ENCODE measurements at regions not wholly inside any gene's neighbourhood (a gene's known extent, or its start where the extent isn't known, plus 50 kb on each side); places are given as distances from the start of the nearest gene placed in this dataset.

DNA sequence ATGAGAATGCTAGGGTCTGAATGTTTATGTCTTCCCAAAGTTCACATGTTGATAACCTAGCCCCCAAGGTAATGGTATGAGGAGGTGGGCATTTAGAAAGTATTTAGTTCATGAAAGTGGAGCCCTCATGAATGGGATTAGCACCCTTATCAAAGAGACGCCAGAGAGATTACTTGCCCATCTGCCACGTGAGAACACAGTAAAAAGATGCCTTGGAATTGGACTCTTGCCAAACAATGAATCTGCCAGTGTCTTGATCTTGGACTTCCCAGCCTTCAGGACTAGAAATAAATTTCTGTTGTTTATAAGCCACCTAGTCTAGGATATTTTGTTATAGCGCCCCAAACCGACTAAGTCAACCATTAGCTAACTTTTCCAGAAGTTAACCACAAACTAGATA, 92.0 kb upstream of the SLC38A4 start:
- FAIRE-seq (no peak), DNase-seq (no peak)
- no peaks in the 10 kb centered on the region for H3K27me3 ChIP-seq (ENCODE audit: control insufficient read depth in 3 of 3, insufficient read depth in 3 of 3, low read length in 3 of 3)
- no peaks in the 10 kb centered on the region for H3K4me1 ChIP-seq (ENCODE audit: control insufficient read depth in 3 of 3, insufficient read depth in 2 of 3, low read depth in 1 of 3, low read length in 2 of 3)
- no peaks in the 10 kb centered on the region for H3K9me3 ChIP-seq (ENCODE audit: control insufficient read depth in 2 of 2, insufficient read depth in 1 of 2, low read depth in 1 of 2, low read length in 1 of 2)
- H3K4me3 ChIP-seq (ENCODE audit: low read depth in 1 of 3, low read length in 3 of 3): no peak overlapping the region
- 44 to 66% (median 59%) methylated on average over 4 of the region's 4 CpGs for WGBS, 3 donors
- no peaks in the 10 kb centered on the region for H3K36me3 ChIP-seq (ENCODE audit: control insufficient read depth in 3 of 3, insufficient read depth in 2 of 3, low read depth in 1 of 3, low read length in 3 of 3)
- no peak overlapping the region for H3K27ac ChIP-seq (ENCODE audit: low read depth in 1 of 3, low read length in 2 of 3)

DNA sequence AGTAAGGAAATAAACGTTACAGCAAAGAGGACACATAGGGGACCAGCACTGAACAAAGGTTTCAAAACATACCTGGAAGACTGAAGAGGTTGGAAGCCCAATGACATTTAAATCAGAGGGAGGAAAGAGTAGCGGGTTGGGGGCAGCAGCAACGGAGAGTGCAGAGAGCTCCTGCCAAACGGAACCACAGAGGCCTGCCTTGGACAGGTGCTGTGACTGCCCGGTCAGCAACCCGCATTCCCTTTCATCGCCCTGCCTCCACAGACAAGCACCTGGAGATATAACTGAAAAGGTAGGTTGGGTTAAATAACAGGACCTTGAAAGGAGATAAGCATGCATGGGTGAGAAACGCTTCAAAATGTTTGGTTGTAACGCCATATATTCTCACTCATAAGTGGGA, 92.8 kb upstream of the SLC38A4 start:
- H3K27ac ChIP-seq (ENCODE audit: low read depth in 1 of 3, low read length in 2 of 3): no peak overlapping the region
- no peaks in the 10 kb centered on the region for H3K9me3 ChIP-seq (ENCODE audit: control insufficient read depth in 2 of 2, insufficient read depth in 1 of 2, low read depth in 1 of 2, low read length in 1 of 2)
- H3K4me1 ChIP-seq (ENCODE audit: control insufficient read depth in 3 of 3, insufficient read depth in 2 of 3, low read depth in 1 of 3, low read length in 2 of 3): no peaks in the 10 kb centered on the region
- FAIRE-seq: no peak
- no peaks in the 10 kb centered on the region for H3K27me3 ChIP-seq (ENCODE audit: control insufficient read depth in 3 of 3, insufficient read depth in 3 of 3, low read length in 3 of 3)
- H3K36me3 ChIP-seq (ENCODE audit: control insufficient read depth in 3 of 3, insufficient read depth in 2 of 3, low read depth in 1 of 3, low read length in 3 of 3): no peaks in the 10 kb centered on the region
- 85 to 92% (median 86%) methylated on average over 9 of the region's 9 CpGs for WGBS, 3 donors
- H3K4me3 ChIP-seq (ENCODE audit: low read depth in 1 of 3, low read length in 3 of 3): no peak overlapping the region
- no peak for DNase-seq

- Histone ChIP-seq H3K4me3 (ENCODE audit: low read depth in 1 of 3, low read length in 3 of 3) (no peak overlapping the region), H3K27me3 (ENCODE audit: control insufficient read depth in 3 of 3, insufficient read depth in 3 of 3, low read length in 3 of 3) (no peaks in the 10 kb centered on the region), H3K4me1 (ENCODE audit: control insufficient read depth in 3 of 3, insufficient read depth in 2 of 3, low read depth in 1 of 3, low read length in 2 of 3) (no peaks in the 10 kb centered on the region), H3K9me3 (ENCODE audit: control insufficient read depth in 2 of 2, insufficient read depth in 1 of 2, low read depth in 1 of 2, low read length in 1 of 2) (no peaks in the 10 kb centered on the region), H3K36me3 (ENCODE audit: control insufficient read depth in 3 of 3, insufficient read depth in 2 of 3, low read depth in 1 of 3, low read length in 3 of 3) (no peaks in the 10 kb centered on the region), H3K27ac (ENCODE audit: low read depth in 1 of 3, low read length in 2 of 3) (peak overlapping the region in 1 of 3 donors; percentile 4)
- 64 to 69% (median 69%) methylated on average over 9 of the region's 9 CpGs for WGBS, 3 donors
- FAIRE-seq: no peak
- no peak for DNase-seq
These were observed 94.0 kb upstream of the SLC38A4 start for GRCh38 chr12:46919666-46920400.

DNA sequence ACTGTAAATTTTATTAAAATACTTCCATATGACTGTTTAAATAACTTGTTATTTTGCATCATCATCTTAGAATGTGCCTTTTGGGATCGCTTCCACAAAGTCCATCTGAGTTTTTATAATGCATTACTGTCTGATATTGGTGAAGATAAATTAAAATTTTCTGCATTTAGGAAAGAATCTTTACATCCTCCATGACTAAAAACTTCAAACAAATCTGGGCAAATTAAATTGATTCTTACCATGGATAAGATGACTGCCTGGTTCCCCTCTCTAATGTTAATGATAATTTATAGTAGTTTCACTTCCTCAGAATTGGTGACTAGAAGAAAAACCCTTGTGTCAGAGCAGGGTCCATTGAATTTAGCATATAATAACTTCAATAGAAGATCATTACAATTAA, 94.7 kb upstream of the SLC38A4 start:
- DNase-seq (no peak), FAIRE-seq (no peak)
- Histone ChIP-seq H3K4me3 (ENCODE audit: low read depth in 1 of 3, low read length in 3 of 3) (no peak overlapping the region), H3K9me3 (ENCODE audit: control insufficient read depth in 2 of 2, insufficient read depth in 1 of 2, low read depth in 1 of 2, low read length in 1 of 2) (no peaks in the 10 kb centered on the region), H3K4me1 (ENCODE audit: control insufficient read depth in 3 of 3, insufficient read depth in 2 of 3, low read depth in 1 of 3, low read length in 2 of 3) (no peaks in the 10 kb centered on the region), H3K27ac (ENCODE audit: low read depth in 1 of 3, low read length in 2 of 3) (no peak overlapping the region), H3K27me3 (ENCODE audit: control insufficient read depth in 3 of 3, insufficient read depth in 3 of 3, low read length in 3 of 3) (no peaks in the 10 kb centered on the region), H3K36me3 (ENCODE audit: control insufficient read depth in 3 of 3, insufficient read depth in 2 of 3, low read depth in 1 of 3, low read length in 3 of 3) (no peaks in the 10 kb centered on the region)
- 80 to 95% (median 93%) methylated on average over 1 of the region's 1 CpG for WGBS, 3 donors

- H3K36me3 ChIP-seq (ENCODE audit: control insufficient read depth in 3 of 3, insufficient read depth in 2 of 3, low read depth in 1 of 3, low read length in 3 of 3): no peaks in the 10 kb centered on the region
- 73 to 81% (median 75%) methylated on average over 3 of the region's 3 CpGs for WGBS, 3 donors
- H3K27me3 ChIP-seq (ENCODE audit: control insufficient read depth in 3 of 3, insufficient read depth in 3 of 3, low read length in 3 of 3): no peaks in the 10 kb centered on the region
- no peak for DNase-seq
- H3K4me1 ChIP-seq (ENCODE audit: control insufficient read depth in 3 of 3, insufficient read depth in 2 of 3, low read depth in 1 of 3, low read length in 2 of 3): no peaks in the 10 kb centered on the region
- H3K27ac ChIP-seq (ENCODE audit: low read depth in 1 of 3, low read length in 2 of 3): no peak overlapping the region
- no peak overlapping the region for H3K4me3 ChIP-seq (ENCODE audit: low read depth in 1 of 3, low read length in 3 of 3)
- no peak for FAIRE-seq
- H3K9me3 ChIP-seq (ENCODE audit: control insufficient read depth in 2 of 2, insufficient read depth in 1 of 2, low read depth in 1 of 2, low read length in 1 of 2): no peaks in the 10 kb centered on the region
These were observed 95.4 kb upstream of the SLC38A4 start for GRCh38 chr12:46921048-46921763.

GRCh38 chr12:46921764-46922133, 96.0 kb upstream of the SLC38A4 start:
- FAIRE-seq (no peak), DNase-seq (no peak)
- Histone ChIP-seq H3K27ac (ENCODE audit: low read depth in 1 of 3, low read length in 2 of 3) (no peak overlapping the region), H3K4me1 (ENCODE audit: control insufficient read depth in 3 of 3, insufficient read depth in 2 of 3, low read depth in 1 of 3, low read length in 2 of 3) (no peaks in the 10 kb centered on the region), H3K9me3 (ENCODE audit: control insufficient read depth in 2 of 2, insufficient read depth in 1 of 2, low read depth in 1 of 2, low read length in 1 of 2) (no peaks in the 10 kb centered on the region), H3K36me3 (ENCODE audit: control insufficient read depth in 3 of 3, insufficient read depth in 2 of 3, low read depth in 1 of 3, low read length in 3 of 3) (no peaks in the 10 kb centered on the region), H3K4me3 (ENCODE audit: low read depth in 1 of 3, low read length in 3 of 3) (no peak overlapping the region), H3K27me3 (ENCODE audit: control insufficient read depth in 3 of 3, insufficient read depth in 3 of 3, low read length in 3 of 3) (no peaks in the 10 kb centered on the region)
- 59 to 67% (median 60%) methylated on average over 1 of the region's 1 CpG for whole genome bisulfite sequencing, 3 donors

DNA sequence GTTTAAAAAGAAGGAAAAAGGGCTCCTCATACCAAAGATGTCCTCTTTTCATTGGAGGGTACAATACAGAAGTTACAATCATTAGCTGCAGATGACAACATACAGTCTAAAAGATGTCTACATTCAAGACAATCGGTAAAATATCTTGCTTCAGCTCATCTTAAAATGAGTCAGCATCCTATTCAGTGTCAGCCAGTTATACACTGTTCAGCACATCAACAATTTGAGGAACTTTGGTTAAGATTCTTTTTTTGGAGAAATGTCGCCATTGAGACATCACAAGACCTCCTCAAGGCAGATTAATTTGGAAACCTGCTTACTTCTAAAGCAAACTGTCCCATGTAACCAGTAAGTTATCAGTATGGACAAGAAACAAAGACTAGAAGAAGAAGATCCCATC, 100.7 kb upstream of the SLC38A4 start:
- Histone ChIP-seq H3K36me3 (ENCODE audit: control insufficient read depth in 3 of 3, insufficient read depth in 2 of 3, low read depth in 1 of 3, low read length in 3 of 3) (no peaks in the 10 kb centered on the region), H3K4me3 (ENCODE audit: low read depth in 1 of 3, low read length in 3 of 3) (no peak overlapping the region), H3K27me3 (ENCODE audit: control insufficient read depth in 3 of 3, insufficient read depth in 3 of 3, low read length in 3 of 3) (no peaks in the 10 kb centered on the region), H3K9me3 (ENCODE audit: control insufficient read depth in 2 of 2, insufficient read depth in 1 of 2, low read depth in 1 of 2, low read length in 1 of 2) (no peaks in the 10 kb centered on the region), H3K27ac (ENCODE audit: low read depth in 1 of 3, low read length in 2 of 3) (no peak overlapping the region), H3K4me1 (ENCODE audit: control insufficient read depth in 3 of 3, insufficient read depth in 2 of 3, low read depth in 1 of 3, low read length in 2 of 3) (no peaks in the 10 kb centered on the region)
- 47 to 60% (median 58%) methylated on average over 2 of the region's 2 CpGs for WGBS, 3 donors
- no peak for FAIRE-seq
- DNase-seq: no peak

DNA sequence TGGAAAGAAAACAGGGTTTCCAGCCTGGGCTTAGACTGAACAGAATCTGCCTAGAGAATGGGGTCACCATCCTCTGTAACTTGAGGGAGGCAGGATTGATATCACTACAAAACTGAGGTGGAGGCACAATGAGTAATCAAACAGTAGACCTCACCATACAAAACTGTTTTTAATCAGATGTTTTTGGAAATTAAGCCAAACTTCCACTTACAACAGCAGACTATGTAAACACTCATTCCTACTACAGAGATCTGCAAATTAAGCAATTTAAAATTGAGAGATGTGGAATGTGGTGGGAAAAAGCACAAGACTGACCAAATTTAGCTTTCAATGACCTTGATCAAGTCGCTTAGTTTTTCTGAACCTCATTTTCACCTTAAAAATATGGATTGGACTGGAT, 104.3 kb upstream of the SLC38A4 start:
- WGBS, 3 donors: 60 to 66% (median 62%) methylated on average over 1 of the region's 1 CpG
- H3K36me3 ChIP-seq (ENCODE audit: control insufficient read depth in 3 of 3, insufficient read depth in 2 of 3, low read depth in 1 of 3, low read length in 3 of 3): no peaks in the 10 kb centered on the region
- no peaks in the 10 kb centered on the region for H3K4me1 ChIP-seq (ENCODE audit: control insufficient read depth in 3 of 3, insufficient read depth in 2 of 3, low read depth in 1 of 3, low read length in 2 of 3)
- no peaks in the 10 kb centered on the region for H3K9me3 ChIP-seq (ENCODE audit: control insufficient read depth in 2 of 2, insufficient read depth in 1 of 2, low read depth in 1 of 2, low read length in 1 of 2)
- no peaks in the 10 kb centered on the region for H3K27me3 ChIP-seq (ENCODE audit: control insufficient read depth in 3 of 3, insufficient read depth in 3 of 3, low read length in 3 of 3)
- DNase-seq: no peak
- no peak for FAIRE-seq
- H3K27ac ChIP-seq (ENCODE audit: low read depth in 1 of 3, low read length in 2 of 3): no peak overlapping the region
- no peak overlapping the region for H3K4me3 ChIP-seq (ENCODE audit: low read depth in 1 of 3, low read length in 3 of 3)

DNA sequence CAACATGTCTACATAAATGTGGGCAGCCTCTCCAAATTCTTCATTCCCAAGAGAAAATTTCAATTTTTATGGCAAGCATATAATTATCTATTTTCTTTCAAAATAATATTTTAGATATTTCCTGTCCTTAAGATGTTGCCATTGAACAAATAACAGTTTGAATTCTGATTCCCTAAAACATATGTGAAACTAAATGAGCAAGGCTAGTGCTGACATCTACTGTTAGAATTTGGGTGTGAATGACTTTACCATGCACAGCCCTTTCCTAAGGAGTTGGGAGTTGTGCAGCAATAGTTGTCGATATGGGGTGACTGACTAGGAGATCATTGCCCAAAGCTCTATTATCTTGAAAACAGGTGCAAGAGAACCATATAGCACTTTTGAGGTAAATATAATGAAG, 108.2 kb upstream of the SLC38A4 start:
- no peak overlapping the region for H3K27ac ChIP-seq (ENCODE audit: low read depth in 1 of 3, low read length in 2 of 3)
- DNase-seq (peak; percentile 10 to 27), FAIRE-seq (no peak)
- no peaks in the 10 kb centered on the region for H3K4me1 ChIP-seq (ENCODE audit: control insufficient read depth in 3 of 3, insufficient read depth in 2 of 3, low read depth in 1 of 3, low read length in 2 of 3)
- H3K4me3 ChIP-seq (ENCODE audit: low read depth in 1 of 3, low read length in 3 of 3): no peak overlapping the region
- WGBS, 3 donors: 18 to 40% (median 26%) methylated on average over 1 of the region's 1 CpG
- H3K27me3 ChIP-seq (ENCODE audit: control insufficient read depth in 3 of 3, insufficient read depth in 3 of 3, low read length in 3 of 3): no peaks in the 10 kb centered on the region
- H3K9me3 ChIP-seq (ENCODE audit: control insufficient read depth in 2 of 2, insufficient read depth in 1 of 2, low read depth in 1 of 2, low read length in 1 of 2): no peaks in the 10 kb centered on the region
- H3K36me3 ChIP-seq (ENCODE audit: control insufficient read depth in 3 of 3, insufficient read depth in 2 of 3, low read depth in 1 of 3, low read length in 3 of 3): no peaks in the 10 kb centered on the region

All from small intestine (tissue), 7 donors.